DOHH2 (cell line): ENCODE measurements at regions not wholly inside any gene's neighbourhood (a gene's known extent, or its start where the extent isn't known, plus 50 kb on each side); places are given as distances from the start of the nearest gene placed in this dataset.
A peak's percentile ranks its signal among the peaks of the same experiment; 100 is the strongest.

ENCODE experiments used
- H3F3A ChIP-seq: fragments of 200-600 bp; sonication (generic), shearing (Covaris generic); 2 replicates; pipeline ENCODE4 v1.6.0; 2016; ENCODE audit warnings: antibody characterized with exemption, mild to moderate bottlenecking; ENCODE audit not compliant: control insufficient read depth, insufficient read depth
- H3K27ac ChIP-seq: fragments of 200-600 bp; sonication (generic); 2 replicates; pipeline ENCODE4 v1.5.1; 2014; ENCODE audit warnings: low read depth, mild to moderate bottlenecking, low read length, moderate library complexity
- H3K27me3 ChIP-seq: fragments of 200-600 bp; sonication (generic); 2 replicates; pipeline ENCODE4 v1.6.1; 2014; ENCODE audit warnings: mild to moderate bottlenecking, low read length, mixed read lengths; ENCODE audit not compliant: control insufficient read depth
- H3K36me3 ChIP-seq: fragments of 200-600 bp; sonication (generic); 2 replicates; pipeline ENCODE4 v1.6.1; 2014; ENCODE audit warnings: mild to moderate bottlenecking, low read length, moderate library complexity, mixed read lengths; ENCODE audit not compliant: control insufficient read depth
- H3K4me1 ChIP-seq: fragments of 200-600 bp; sonication (generic); 2 replicates; pipeline ENCODE4 v1.6.1; 2014; ENCODE audit warnings: mild to moderate bottlenecking, low read length, mixed read lengths; ENCODE audit not compliant: control insufficient read depth
- H3K4me2 ChIP-seq: fragments of 200-600 bp; sonication (generic); 2 replicates; pipeline ENCODE4 v1.6.0; 2014; ENCODE audit warnings: mild to moderate bottlenecking, low read length, moderate library complexity
- H3K4me3 ChIP-seq: fragments of 200-600 bp; sonication (generic); 2 replicates; pipeline ENCODE4 v1.5.1; 2014; ENCODE audit warnings: mild to moderate bottlenecking, low read length, mixed read lengths
- H3K79me2 ChIP-seq: fragments of 200-600 bp; sonication (generic); 2 replicates; pipeline ENCODE4 v1.6.1; 2014; ENCODE audit warnings: mild to moderate bottlenecking, low read length, mixed read lengths; ENCODE audit not compliant: control insufficient read depth
- H3K9me2 ChIP-seq: fragments of 200-600 bp; sonication (generic); replicated peaks from 2 replicates; pipeline ENCODE4 v1.6.1; 2014; ENCODE audit warnings: mild to moderate bottlenecking, low read length, mixed read lengths; ENCODE audit not compliant: control insufficient read depth
- H3K9me3 ChIP-seq: fragments of 200-600 bp; sonication (generic); 2 replicates; pipeline ENCODE4 v1.6.1; 2014; ENCODE audit warnings: antibody characterized with exemption, low read length, mixed read lengths; ENCODE audit not compliant: control insufficient read depth, insufficient read depth
- H4K20me1 ChIP-seq: fragments of 200-600 bp; sonication (generic); 2 replicates; pipeline ENCODE4 v1.6.0; 2014; ENCODE audit warnings: low read depth, mild to moderate bottlenecking, antibody characterized with exemption, low read length, moderate library complexity; ENCODE audit not compliant: control insufficient read depth, insufficient read depth
- CTCF ChIP-seq: fragments of 200-600 bp; sonication (generic); IDR thresholded peaks from one replicate; pipeline ENCODE4 v1.5.1; 2014; ENCODE audit warnings: antibody characterized with exemption, mild to moderate bottlenecking, low read depth, low read length; ENCODE audit not compliant: poor library complexity, severe bottlenecking
- EZH2phosphoT487 ChIP-seq: fragments of 200-600 bp; sonication (generic); IDR thresholded peaks from 2 replicates; pipeline ENCODE4 v1.6.1; 2017; ENCODE audit warnings: borderline replicate concordance, mild to moderate bottlenecking, antibody characterized with exemption, low read length, moderate library complexity, mixed read lengths

GRCh38 chr14:50008562-50008961 is 107.8 kb downstream of the VCPKMT start:
- no peaks in the 10 kb centered on the region for H3K9me2 ChIP-seq
- no peaks in the 10 kb centered on the region for H3K27me3 ChIP-seq
- H3K36me3 ChIP-seq = no peaks in the 10 kb centered on the region
- TF ChIP-seq EZH2phosphoT487 = no peak
- no peak for TF ChIP-seq CTCF
- H3K4me1 ChIP-seq = peaks cover 28% of the 10 kb centered on the region
- no peak overlapping the region for H3K4me3 ChIP-seq
- peak overlapping the region; percentile 22; the same call in 1 of the 2 replicates for H3K4me2 ChIP-seq
- H3K9me3 ChIP-seq = no peaks in the 10 kb centered on the region
- no peaks in the 10 kb centered on the region for H3K79me2 ChIP-seq
- H3K27ac ChIP-seq = no peak overlapping the region
- H4K20me1 ChIP-seq = no peaks in the 10 kb centered on the region
- H3F3A ChIP-seq = 0 out of 2 replicates have a peak, but pooled peaks cover 4% of the 10 kb centered on the region

GRCh38 chr14:50008974-50009373 is 107.4 kb downstream of the VCPKMT start:
- Histone ChIP-seq H3K4me1 (peaks cover 24% of the 10 kb centered on the region), H4K20me1 (no peaks in the 10 kb centered on the region), H3K9me2 (no peaks in the 10 kb centered on the region), H3K9me3 (no peaks in the 10 kb centered on the region), H3K4me2 (peak overlapping the region; percentile 22; the same call in 1 of the 2 replicates), H3F3A (0 out of 2 replicates have a peak, but pooled peaks cover 4% of the 10 kb centered on the region), H3K4me3 (no peak overlapping the region), H3K79me2 (no peaks in the 10 kb centered on the region), H3K27ac (no peak overlapping the region), H3K36me3 (no peaks in the 10 kb centered on the region), H3K27me3 (no peaks in the 10 kb centered on the region)
- TF ChIP-seq EZH2phosphoT487 = no peak
- TF ChIP-seq CTCF = no peak

DNA sequence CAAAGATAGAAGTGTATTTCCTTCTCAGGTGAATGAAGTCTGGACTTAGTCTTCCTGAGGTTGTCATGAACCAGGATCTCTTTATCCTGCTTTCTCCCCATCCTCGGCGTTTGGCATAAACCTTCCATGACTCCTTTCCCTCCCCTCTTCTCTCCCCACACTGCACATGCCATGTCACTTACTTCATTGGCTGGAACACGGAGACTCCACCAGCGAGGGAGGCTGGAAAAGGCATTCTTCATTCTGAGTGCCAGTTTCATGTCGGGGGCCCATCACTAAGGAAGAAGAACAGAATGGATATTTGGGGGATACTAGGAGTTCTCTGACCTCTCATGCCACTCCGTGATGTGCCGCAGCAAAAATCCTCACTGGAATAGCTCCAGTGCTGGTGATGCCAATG is 105.6 kb downstream of the VCPKMT start:
- Histone ChIP-seq H3K4me3 (no peak overlapping the region), H3K4me2 (no peak overlapping the region), H3K4me1 (peaks cover 20% of the 10 kb centered on the region), H4K20me1 (no peaks in the 10 kb centered on the region), H3K36me3 (no peaks in the 10 kb centered on the region), H3F3A (no peaks in the 10 kb centered on the region), H3K9me3 (no peaks in the 10 kb centered on the region), H3K79me2 (no peaks in the 10 kb centered on the region), H3K9me2 (no peaks in the 10 kb centered on the region), H3K27ac (no peak overlapping the region), H3K27me3 (no peaks in the 10 kb centered on the region)
- no peak for TF ChIP-seq CTCF

DNA sequence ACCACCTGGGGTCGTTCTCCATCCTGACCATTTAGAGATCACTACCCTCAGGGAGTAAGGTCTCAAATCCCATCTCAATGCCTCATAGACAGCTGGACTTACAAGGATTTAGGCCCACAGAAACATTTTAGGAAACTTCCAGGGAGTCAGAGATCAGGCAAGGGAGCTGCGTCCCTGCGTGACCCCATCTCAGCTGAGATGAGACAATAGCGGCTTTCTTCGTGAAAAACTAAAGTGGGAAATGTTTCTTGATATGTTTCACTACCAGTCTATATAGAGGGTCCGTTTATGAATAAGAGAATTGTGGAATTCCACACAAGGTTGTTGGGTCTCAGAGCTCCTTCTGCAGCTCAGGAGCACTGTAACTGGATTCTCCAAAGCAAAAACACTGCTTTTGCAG is 105.1 kb downstream of the VCPKMT start:
- TF ChIP-seq EZH2phosphoT487 = no peak
- no peak for TF ChIP-seq CTCF
- H3K79me2 ChIP-seq = no peaks in the 10 kb centered on the region
- no peaks in the 10 kb centered on the region for H3K36me3 ChIP-seq
- no peak overlapping the region for H3K27ac ChIP-seq
- H3K4me3 ChIP-seq = no peak overlapping the region
- no peaks in the 10 kb centered on the region for H3K9me2 ChIP-seq
- H3K4me1 ChIP-seq = peaks cover 20% of the 10 kb centered on the region
- H3K27me3 ChIP-seq = no peaks in the 10 kb centered on the region
- no peaks in the 10 kb centered on the region for H4K20me1 ChIP-seq
- no peaks in the 10 kb centered on the region for H3K9me3 ChIP-seq
- no peak overlapping the region for H3K4me2 ChIP-seq
- no peaks in the 10 kb centered on the region for H3F3A ChIP-seq
